GM18870 (cell line): ENCODE measurements at regions not wholly inside any gene's neighbourhood (a gene's known extent, or its start where the extent isn't known, plus 50 kb on each side); places are given as distances from the start of the nearest gene placed in this dataset.
"Not testable (repeated sequence)": the region's sequence is repeated elsewhere in the genome, so short reads cannot be mapped to it uniquely, and the experiment has no call there.

Source experiments
- ATAC-seq: cut with Tn5 transposase; IDR thresholded peaks from one replicate; pipeline ENCODE4 v1.9.1; 2021; ENCODE audit warnings: moderate library complexity; ENCODE audit not compliant: unreplicated experiment

DNA sequence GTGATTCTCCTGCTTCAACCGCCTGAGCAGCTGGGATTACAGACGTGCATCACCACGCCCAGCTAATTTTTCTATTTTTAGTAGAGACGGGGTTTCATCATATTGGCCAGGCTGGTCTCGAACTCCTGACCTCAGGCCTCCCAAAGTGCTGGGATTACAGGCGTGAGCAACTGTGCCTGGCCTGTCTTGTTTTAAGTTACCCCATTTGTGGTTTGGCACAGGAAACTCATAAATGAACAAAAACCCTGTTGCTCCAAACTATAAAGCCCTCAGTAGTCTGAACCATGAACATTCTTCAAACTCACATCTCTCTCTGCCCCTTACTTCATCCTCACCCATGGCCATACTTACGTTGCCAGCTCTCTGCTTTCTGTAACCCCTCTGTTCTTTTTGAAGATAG is 61.7 kb downstream of the RHOU start:
- not testable (repeated sequence) for ATAC-seq

- ATAC-seq, result no peak
Measured at GRCh38 chr1:228798035-228798434, 62.8 kb downstream of the RHOU start.

DNA sequence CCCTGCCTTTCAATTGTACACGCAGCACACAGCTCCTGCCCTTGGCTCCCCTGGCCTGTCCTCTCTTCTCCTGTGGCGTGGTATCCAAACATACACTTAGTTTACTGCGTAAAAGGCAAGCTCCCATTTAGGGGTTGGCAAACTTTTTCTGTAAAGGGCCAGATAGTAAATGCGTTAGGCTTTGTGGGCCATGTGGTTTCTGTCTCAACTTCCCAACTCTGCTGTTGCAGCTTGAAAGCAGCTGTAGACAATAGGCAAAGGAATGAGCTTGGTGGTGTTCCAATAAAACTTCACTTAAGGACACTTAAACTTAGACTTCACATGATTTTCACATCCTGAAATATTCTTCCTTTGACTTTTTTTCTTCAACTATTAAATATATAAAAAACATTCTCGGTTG is 63.3 kb downstream of the RHOU start:
- ATAC-seq, result no peak

DNA sequence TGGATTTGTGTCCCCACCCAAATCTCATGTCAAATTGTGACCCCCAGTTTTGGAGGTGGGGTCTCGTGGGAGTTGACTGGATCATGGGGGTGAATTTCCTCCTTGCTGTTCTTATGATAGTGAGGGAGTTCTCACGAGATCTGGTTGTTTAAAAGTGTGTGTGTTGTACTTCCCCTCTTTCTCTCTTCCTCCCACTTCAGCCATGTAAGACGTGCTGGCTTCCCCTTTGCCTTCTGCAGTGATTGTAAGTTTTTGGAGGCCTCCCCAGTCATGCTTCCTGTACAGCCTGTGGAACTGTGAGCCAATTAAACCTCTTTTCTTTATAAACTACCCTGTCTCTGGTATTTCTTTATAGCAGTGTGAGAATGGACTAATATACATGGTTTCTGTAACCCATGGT is 64.6 kb downstream of the RHOU start:
- no peak for ATAC-seq

DNA sequence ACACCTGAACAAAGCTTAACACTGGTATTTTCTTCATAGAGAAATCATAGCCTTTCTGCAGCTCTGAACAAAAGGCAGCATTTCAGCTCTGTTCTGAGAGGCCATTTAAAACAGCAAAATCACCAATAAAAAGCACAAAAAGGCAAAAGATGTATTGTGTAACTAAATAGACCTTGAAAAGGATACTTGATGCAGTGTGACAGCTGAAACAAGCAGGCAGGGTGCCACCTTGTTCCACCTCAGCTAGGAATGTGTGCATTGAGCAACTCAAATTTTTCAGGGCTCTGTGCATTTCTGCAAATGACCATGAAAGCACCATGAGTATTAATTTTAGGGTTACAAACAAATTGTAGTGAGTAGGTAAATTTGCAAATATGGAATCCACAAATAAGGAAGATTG is 65.8 kb downstream of the RHOU start:
- ATAC-seq, result no peak

DNA sequence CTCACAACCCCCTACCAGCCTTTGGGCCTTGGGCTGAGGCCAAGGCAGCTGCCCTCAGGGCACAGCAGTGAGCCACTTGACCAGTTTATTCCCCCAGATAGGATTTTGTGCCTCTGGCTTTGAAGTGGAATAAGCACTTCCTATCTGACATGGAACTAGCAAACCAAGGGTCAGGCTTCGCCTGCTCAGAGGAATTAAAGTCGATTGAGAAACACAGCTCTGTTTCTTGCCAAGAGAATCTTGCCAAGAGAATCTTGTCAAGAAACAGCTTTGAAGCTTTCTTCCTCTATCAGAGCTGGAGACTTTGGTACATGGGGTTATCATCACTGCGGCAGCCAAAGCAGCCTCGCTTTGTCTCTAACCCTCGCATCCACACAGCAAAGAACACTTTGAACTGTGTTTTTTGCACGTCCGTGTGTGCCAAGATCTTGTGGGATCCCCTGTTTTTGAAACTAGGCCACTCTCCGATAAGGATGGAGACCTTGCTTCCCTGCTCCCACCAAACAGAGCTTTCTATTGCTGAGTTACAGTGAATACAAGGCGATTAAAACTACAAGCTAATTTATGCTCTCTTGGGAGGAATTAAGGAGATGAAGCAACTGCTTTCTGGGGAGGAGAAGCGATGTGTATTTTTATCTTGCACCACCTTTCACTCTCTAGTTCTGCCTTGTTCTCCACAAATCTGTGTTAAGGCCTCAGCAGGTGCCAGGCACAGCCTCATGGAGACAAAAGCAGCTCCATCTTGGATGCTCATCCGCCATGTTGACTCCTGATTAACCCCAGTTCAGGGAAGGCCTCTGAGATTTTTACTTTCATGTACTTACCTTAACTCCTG is 67.3 kb downstream of the RHOU start:
- ATAC-seq, result no peak

DNA sequence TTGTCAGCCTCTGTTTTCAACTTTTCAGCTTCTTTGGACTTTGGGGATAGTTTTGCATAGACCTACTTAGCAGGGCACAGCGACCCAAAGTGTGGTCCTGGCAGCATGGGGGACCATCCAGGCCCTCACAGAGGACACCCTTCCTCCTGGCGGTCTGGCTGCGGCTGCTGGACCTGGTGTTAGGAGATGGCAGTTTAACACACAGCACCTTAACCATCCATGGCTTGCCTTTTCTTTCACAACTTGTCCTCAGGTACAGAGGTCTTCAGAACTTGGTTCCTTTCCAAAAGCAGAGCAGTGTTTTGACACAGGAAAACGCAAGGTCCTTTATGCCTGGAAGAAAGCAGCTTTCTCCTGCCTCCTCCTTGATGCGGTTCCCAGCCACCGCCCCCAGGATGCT is 68.1 kb downstream of the RHOU start:
- no peak for ATAC-seq

DNA sequence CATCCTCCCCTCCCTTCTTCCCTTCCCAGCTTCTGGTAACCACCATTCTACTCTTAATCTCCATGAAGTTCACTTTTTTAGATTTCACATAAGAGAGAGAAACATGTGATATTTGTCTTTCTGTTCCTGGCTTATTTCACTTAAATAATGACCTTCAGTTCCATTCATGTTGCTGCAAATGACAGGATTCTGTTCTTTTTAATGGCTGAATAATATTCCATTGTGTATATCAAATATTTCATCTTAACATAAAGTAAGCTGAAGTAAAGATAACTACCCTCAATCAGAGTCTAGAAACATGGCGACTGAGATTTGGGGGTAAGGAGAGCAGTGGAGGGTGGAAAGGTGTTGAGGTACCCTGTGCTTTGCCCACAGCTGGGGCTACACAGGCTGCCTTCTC is 68.9 kb downstream of the RHOU start:
- no peak for ATAC-seq

- ATAC-seq, result no peak
Measured at GRCh38 chr1:228804640-228805413, 69.5 kb downstream of the RHOU start.

DNA sequence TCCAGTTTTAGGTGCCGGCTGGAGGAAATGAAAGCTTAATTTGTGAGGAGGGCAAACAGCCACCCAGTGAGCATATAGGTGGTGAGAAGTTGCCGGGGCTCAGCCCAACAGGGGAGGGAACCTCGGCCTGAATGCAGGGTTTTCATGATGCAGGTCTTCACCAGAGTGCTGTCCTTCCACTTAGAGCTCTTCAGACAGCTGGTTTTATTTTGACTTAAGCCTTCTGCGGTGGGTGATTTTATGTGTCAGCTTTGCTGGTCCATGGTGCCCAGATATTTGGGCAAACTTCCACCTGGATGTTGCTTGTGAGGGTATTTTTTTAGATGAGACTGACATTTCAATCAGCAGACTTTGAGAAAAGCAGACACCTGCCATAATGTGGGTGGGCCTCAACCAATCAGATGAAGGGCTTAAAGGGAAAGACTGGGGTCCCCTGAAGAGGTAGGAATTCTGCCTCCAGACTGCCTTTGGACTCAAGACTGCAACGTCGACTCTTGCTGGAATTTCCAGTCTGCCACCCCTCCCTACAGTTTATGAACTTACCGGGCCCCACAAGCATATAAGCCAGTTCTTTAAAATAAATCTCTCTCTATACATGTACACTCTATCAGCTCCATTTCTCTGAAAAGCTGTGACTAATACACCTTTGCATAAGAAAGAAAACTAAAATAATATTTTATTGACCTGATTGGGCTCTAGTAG is 72.8 kb downstream of the RHOU start:
- ATAC-seq, result no peak

DNA sequence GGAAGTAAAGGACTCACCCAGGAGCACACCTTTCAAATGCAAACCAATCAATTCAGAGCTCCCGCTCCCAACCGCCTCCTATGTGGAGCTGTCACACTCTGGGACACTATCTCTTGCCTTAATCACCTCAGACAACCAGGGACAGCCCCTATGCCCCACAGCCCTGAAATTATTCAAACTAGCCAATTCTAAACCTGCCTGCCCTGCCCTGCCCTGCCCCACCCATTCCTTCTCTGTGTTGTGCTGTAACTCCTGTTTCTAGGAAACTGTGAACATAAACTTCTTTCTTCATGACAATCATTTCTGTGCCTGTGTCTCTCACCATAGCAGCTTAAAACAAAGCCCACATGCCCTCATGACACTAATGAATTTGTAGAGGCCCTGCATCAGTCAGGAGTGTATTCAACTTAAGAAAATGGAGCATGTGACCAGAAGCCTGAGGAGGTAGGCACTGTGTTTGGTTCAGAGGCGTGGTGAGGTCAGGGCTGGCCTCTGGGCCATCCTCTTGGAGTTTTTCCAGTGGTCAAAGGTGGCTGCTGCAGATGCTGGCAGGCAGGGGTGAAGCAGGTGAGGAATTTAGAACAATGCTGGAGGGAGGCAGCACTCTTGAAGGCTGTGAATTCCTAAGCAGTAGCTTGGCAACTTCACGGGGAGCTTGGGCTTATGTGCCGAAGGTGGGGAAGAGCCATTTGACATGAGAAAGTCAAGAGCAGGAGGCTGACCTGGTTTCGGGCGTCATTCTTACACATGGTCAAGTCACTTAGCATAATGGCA is 74.5 kb downstream of the RHOU start:
- ATAC-seq, result no peak

DNA sequence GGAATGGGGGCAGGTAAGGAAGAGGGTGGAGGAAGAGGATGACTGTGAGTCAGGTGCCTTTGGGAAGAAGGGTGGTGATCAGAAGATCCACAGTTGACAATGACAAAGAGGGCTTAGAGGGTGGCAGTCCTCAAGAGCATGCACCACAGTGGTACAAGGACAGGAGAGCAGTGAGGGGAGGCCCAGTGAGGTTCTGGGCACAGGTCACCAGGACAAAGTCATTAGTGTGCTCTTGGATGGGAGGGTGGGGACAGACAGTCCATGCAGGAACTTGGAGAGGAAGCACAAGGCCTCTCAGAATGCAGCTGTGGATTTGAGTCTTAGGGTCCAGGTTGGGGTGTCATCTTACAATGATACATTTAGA is 75.1 kb downstream of the RHOU start:
- no peak for ATAC-seq

DNA sequence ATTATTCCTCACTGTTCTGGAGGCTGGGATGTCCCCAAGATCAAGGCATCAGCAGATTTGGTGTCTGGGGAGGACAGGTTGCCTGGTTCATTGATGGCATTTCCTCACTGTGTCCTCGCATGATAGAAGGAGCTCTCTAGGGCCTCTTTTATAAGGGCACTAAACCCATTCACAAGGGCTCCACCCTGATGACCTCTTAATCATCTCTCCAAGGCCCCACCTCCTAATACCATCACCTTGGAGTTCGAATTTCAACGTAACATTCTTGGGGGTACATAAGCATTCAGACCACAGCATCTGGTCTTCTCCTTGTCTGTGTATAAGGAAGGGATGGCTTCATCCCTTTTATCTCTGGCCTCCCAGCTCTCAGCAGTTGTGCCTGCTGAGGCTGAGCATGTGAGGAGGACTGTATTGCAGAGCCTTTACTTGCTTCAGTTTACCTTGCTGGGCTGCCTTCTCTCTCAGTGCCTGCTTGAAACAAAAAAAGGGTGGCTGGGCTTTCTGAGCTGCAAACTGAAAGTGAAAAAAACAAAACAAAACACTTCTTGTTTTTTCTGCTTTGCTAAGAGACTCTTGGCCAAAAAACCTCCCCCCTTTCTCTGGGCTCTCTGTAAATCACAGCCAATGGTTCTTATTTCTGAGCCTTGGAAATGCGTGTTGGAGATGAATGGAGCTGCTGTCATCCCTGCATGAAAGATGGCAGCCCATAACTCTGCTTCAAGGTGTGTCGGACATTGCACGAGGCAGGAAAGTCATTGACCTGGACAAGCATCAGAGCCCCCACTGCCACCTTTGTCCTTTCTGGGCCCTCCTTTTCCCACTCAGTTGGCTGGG is 75.8 kb downstream of the RHOU start:
- no peak for ATAC-seq

GRCh38 chr1:228811712-228812305 is 76.5 kb downstream of the RHOU start:
- no peak for ATAC-seq

- ATAC-seq, result no peak
Measured at GRCh38 chr1:228812961-228813360, 77.7 kb downstream of the RHOU start.

DNA sequence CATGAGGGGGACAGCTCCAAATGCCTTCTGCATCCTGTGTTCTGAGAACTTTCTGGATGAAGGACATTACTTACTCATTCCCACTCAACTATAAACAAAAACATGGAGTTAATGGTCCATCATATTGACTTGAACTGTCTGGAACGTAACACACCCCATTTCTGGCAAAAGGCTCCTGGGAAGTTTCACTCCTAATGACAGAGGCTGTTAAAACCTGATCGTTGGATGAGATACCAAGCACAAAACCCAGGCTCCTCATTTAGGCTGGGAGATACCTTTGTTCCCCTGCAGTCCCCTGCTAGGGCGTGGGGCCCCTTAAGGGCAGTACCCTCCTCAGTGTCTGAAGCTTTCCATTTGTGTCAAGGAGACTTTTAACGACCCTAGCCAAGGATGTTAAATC is 78.9 kb downstream of the RHOU start:
- no peak for ATAC-seq

DNA sequence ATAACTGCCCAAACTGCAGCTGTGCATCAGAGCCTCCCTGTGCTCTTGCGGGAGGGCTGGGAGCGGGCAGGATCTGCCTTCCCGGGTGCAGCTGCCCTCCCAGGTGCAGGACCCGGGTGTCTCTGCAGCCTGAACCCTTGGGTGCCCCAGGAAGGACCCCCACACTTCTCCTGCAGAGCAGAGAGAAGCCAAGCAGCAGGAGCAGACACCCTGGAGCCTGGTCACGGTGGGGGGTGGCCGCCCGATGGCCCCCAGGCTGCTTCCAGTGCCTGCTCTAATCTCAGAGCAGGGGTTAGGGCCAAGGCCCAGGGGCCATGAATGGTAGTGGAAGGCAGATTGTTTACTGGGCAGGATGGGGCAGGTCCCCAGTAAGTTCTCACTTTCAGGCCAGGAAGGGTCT is 83.0 kb downstream of the RHOU start:
- ATAC-seq, result no peak

GRCh38 chr1:228818928-228819630 is 83.8 kb downstream of the RHOU start:
- no peak for ATAC-seq

DNA sequence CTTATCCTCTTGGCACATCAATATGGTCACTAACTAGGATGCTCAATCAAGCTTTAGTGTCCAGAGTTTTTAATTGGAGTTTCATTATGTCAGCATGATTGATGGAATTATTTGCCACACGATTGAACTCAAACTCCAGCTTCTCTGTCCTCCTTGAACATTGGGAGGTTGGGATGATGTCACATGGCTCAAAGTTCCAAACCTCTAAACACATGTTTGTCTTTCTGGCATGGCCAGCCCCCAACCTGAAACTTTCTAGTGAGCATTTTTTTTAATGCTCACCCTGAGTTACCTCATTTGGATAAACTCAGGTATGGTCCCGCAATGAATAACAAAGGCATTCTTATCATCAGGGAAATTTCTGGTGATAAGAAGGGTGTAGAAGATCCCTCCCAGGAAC is 86.0 kb downstream of the RHOU start:
- no peak for ATAC-seq
